ENCODE measurements at regions not wholly inside any gene's neighbourhood (a gene's known extent, or its start where the extent isn't known, plus 50 kb on each side); places are given as distances from the start of the nearest gene placed in this dataset.
A peak's percentile ranks its signal among the peaks of the same experiment; 100 is the strongest.
"Not testable (repeated sequence)": the region's sequence is repeated elsewhere in the genome, so short reads cannot be mapped to it uniquely, and the experiment has no call there.

DNA sequence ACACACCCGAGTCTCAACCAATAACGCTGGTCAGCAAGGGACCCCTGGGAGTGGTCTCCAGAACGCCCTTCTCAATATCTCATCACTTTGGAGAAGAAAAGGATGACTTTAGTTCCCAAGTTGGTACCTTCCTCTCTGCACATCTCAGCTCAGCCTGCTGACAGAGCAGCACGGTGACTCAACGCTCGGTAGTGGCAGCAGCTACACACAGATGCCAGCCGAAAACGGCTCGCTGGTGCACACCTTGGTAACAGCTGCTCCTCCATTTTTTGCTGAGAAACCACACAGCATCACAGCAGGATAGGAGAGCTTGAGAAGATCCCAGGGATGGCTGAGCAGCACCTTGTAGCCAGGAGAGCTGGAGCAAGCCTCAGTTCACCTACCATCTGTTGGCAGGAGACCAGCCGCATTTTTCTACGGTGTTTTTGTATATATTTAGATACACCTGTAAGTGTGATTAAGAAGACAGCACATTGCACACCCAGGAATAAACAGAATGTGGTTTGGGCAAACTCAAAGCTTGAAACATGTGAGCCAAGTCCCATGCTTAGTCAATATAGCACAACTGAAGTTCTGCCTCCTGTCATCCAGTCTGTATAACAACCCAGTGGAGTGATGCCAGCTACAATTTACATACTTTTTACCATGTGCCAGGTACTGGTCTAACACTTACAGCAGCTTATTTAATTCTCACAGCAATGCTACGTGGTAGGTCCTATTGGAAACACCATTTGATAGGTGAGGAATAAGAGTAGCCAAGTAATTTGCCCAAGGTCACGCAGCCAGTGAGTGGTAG lies 83.8 kb upstream of the ERCC4 start:
- peaks cover 21% of the 10 kb centered on the region for H3K27me3 Mint-ChIP-seq

GRCh38 chr16:13838401-13839190 lies 81.4 kb upstream of the ERCC4 start:
- H3K36me3 Mint-ChIP-seq (ENCODE audit: low read depth), result no peaks in the 10 kb centered on the region
- DNase-seq, result no peak
- H3K4me1 Mint-ChIP-seq (ENCODE audit: low read depth), result no peaks in the 10 kb centered on the region
- no peak overlapping the region for H3K27ac Mint-ChIP-seq
- no peaks in the 10 kb centered on the region for H3K9me3 Mint-ChIP-seq
- H3K27me3 Mint-ChIP-seq, result peaks cover 17% of the 10 kb centered on the region
- no peak overlapping the region for H3K4me3 Mint-ChIP-seq

More for the DNA sequence above, 83.8 kb upstream of the ERCC4 start:
- no peak for DNase-seq
- Mint-ChIP-seq H3K9me3 (no peaks in the 10 kb centered on the region), H3K27ac (no peak overlapping the region), H3K36me3 (ENCODE audit: low read depth) (no peaks in the 10 kb centered on the region), H3K4me3 (no peak overlapping the region), H3K4me1 (ENCODE audit: low read depth) (no peaks in the 10 kb centered on the region)

GRCh38 chr16:13839577-13839976 lies 80.4 kb upstream of the ERCC4 start:
- Mint-ChIP-seq H3K36me3 (ENCODE audit: low read depth) (no peaks in the 10 kb centered on the region), H3K27me3 (peaks cover 8% of the 10 kb centered on the region), H3K4me3 (no peak overlapping the region), H3K27ac (no peak overlapping the region), H3K4me1 (ENCODE audit: low read depth) (no peaks in the 10 kb centered on the region), H3K9me3 (no peaks in the 10 kb centered on the region)
- no peak for DNase-seq

- Mint-ChIP-seq H3K27ac (no peak overlapping the region), H3K36me3 (ENCODE audit: low read depth) (no peaks in the 10 kb centered on the region), H3K9me3 (no peaks in the 10 kb centered on the region), H3K27me3 (peaks cover 36% of the 10 kb centered on the region), H3K4me1 (ENCODE audit: low read depth) (no peaks in the 10 kb centered on the region), H3K4me3 (no peak overlapping the region)
- no peak for DNase-seq
Observed at GRCh38 chr16:13845232-13845631, 74.7 kb upstream of the ERCC4 start.

GRCh38 chr16:13848795-13849194 lies 71.2 kb upstream of the ERCC4 start:
- no peaks in the 10 kb centered on the region for H3K9me3 Mint-ChIP-seq
- H3K36me3 Mint-ChIP-seq (ENCODE audit: low read depth), result no peaks in the 10 kb centered on the region
- H3K4me3 Mint-ChIP-seq, result no peak overlapping the region
- DNase-seq, result no peak
- no peak overlapping the region for H3K27ac Mint-ChIP-seq
- H3K27me3 Mint-ChIP-seq, result peaks cover 39% of the 10 kb centered on the region
- H3K4me1 Mint-ChIP-seq (ENCODE audit: low read depth), result no peaks in the 10 kb centered on the region

DNA sequence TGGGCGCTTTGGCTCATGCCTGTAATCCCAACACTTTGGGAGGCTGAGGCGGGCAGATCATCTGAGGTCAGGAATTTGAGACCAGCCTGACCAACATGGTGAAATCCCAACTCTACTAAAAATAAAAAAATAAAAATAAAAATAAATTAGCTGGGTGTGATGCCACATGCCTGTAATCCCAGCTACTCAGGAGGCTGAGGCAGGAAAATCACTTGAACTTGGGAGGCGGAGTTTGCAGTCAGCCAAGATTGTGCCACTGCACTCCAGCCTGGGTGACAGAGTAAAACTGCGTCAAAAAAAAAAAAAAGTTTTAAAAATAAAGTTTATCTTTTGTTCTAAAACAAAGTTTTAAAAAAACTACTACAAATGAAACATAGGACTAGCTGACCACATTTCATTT lies 69.8 kb upstream of the ERCC4 start:
- not testable (repeated sequence) for DNase-seq; H3K27ac Mint-ChIP-seq; H3K36me3 Mint-ChIP-seq (ENCODE audit: low read depth); H3K4me3 Mint-ChIP-seq; H3K4me1 Mint-ChIP-seq (ENCODE audit: low read depth); H3K9me3 Mint-ChIP-seq
- H3K27me3 Mint-ChIP-seq, result peaks cover 36% of the 10 kb centered on the region

GRCh38 chr16:13852827-13853226 lies 67.1 kb upstream of the ERCC4 start:
- H3K4me1 Mint-ChIP-seq (ENCODE audit: low read depth), result no peaks in the 10 kb centered on the region
- H3K9me3 Mint-ChIP-seq, result no peaks in the 10 kb centered on the region
- no peak overlapping the region for H3K27ac Mint-ChIP-seq
- peaks cover 38% of the 10 kb centered on the region for H3K27me3 Mint-ChIP-seq
- no peaks in the 10 kb centered on the region for H3K36me3 Mint-ChIP-seq (ENCODE audit: low read depth)
- no peak overlapping the region for H3K4me3 Mint-ChIP-seq
- no peak for DNase-seq

DNA sequence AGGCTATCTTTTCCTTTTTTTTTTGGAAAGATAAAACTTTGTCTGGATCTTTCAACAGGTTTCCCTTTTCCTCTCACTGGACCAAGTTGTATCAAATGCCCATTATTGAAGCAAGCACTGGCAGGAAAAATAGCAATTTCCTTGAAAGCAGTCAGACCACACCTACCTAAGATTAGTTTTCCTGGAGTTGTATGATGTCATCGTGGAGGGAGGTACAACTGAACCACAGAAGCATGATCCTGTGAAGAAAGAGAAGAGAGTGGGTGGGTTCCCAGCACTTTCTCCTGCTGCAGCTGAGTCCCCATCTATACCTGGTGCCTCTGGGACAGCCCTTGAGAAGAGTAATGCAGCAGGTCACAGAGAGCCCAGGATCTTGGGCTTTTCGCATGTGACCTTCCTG lies 63.6 kb upstream of the ERCC4 start:
- H3K4me1 Mint-ChIP-seq (ENCODE audit: low read depth), result no peaks in the 10 kb centered on the region
- H3K9me3 Mint-ChIP-seq, result no peaks in the 10 kb centered on the region
- H3K27ac Mint-ChIP-seq, result no peak overlapping the region

GRCh38 chr16:13856811-13857511 lies 63.0 kb upstream of the ERCC4 start:
- Mint-ChIP-seq H3K4me3 (no peak overlapping the region), H3K4me1 (ENCODE audit: low read depth) (no peaks in the 10 kb centered on the region), H3K36me3 (ENCODE audit: low read depth) (no peaks in the 10 kb centered on the region), H3K9me3 (no peaks in the 10 kb centered on the region), H3K27ac (no peak overlapping the region), H3K27me3 (peaks cover 34% of the 10 kb centered on the region)
- DNase-seq, result no peak

More for the DNA sequence above, 63.6 kb upstream of the ERCC4 start:
- Mint-ChIP-seq H3K27me3 (peaks cover 37% of the 10 kb centered on the region), H3K36me3 (ENCODE audit: low read depth) (no peaks in the 10 kb centered on the region), H3K4me3 (no peak overlapping the region)
- DNase-seq, result no peak

DNA sequence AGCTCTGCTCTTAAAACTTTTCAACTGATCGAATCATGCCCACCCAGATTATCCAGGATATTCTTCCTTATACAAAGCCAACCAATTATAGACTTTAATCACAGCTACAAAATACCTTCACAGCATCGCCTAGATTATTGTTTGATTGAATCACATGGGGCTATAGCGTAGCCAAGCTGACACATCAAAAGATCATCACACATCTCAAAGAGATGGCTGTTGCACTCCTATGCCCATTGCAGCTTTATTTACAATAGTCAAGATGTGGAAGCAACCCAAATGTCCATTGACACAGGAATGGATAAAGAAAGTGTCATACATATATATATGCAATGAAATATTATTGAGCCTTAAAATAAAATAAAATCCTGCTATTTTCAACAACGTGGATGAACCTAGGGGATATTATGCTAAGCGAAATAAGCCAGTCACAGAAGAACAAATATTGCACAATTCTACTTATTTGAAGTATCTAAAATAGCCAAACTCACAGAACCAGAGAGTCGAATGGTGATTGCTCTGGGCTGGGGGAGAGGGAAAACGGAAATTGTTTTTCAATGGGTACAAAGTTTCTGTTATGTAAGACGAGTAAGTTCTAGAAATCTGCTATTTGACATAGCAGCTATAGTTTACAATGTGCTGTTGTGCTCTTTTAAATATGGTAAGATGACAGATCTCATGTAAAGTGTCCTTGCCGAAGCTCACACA lies 60.9 kb upstream of the ERCC4 start:
- H3K9me3 Mint-ChIP-seq, result peaks cover 5% of the 10 kb centered on the region
- no peak overlapping the region for H3K27ac Mint-ChIP-seq
- H3K27me3 Mint-ChIP-seq, result peaks cover 40% of the 10 kb centered on the region

GRCh38 chr16:13863075-13863765 lies 56.7 kb upstream of the ERCC4 start:
- Mint-ChIP-seq H3K4me3 (no peak overlapping the region), H3K9me3 (peaks cover 5% of the 10 kb centered on the region), H3K36me3 (ENCODE audit: low read depth) (no peaks in the 10 kb centered on the region), H3K4me1 (ENCODE audit: low read depth) (no peaks in the 10 kb centered on the region), H3K27me3 (peaks cover 30% of the 10 kb centered on the region), H3K27ac (no peak overlapping the region)
- DNase-seq, result no peak

More for the DNA sequence above, 60.9 kb upstream of the ERCC4 start:
- H3K4me1 Mint-ChIP-seq (ENCODE audit: low read depth), result no peaks in the 10 kb centered on the region
- DNase-seq, result no peak
- no peaks in the 10 kb centered on the region for H3K36me3 Mint-ChIP-seq (ENCODE audit: low read depth)
- H3K4me3 Mint-ChIP-seq, result no peak overlapping the region

- Mint-ChIP-seq H3K36me3 (ENCODE audit: low read depth) (no peaks in the 10 kb centered on the region), H3K4me3 (no peak overlapping the region), H3K4me1 (ENCODE audit: low read depth) (no peaks in the 10 kb centered on the region), H3K27me3 (peaks cover 38% of the 10 kb centered on the region), H3K9me3 (peaks cover 5% of the 10 kb centered on the region), H3K27ac (no peak overlapping the region)
- DNase-seq, result no peak
Observed at GRCh38 chr16:13864689-13865088, 55.3 kb upstream of the ERCC4 start.

DNA sequence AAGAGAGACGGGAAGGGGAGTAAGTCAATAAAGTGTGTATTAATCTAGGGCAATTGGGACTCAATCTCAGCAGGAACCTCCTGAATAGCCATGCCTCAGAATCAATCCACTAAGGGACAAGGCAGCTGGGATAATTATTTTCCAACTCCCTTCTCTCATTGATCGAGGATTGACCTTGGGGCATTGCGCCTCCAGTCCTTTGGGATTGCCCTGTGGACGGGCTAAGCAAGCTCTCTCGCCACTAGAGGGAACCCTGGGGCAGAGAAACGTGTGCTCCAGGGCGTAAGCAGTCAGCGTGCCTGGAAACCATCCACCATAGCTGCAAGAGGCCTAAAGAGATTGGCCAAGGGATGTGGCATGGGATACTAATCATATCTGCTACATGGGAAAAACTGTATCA lies 53.9 kb upstream of the ERCC4 start:
- peak; percentile 36 for DNase-seq
- Mint-ChIP-seq H3K4me3 (no peak overlapping the region), H3K27ac (no peak overlapping the region), H3K4me1 (ENCODE audit: low read depth) (no peaks in the 10 kb centered on the region), H3K36me3 (ENCODE audit: low read depth) (no peaks in the 10 kb centered on the region), H3K9me3 (peaks cover 5% of the 10 kb centered on the region), H3K27me3 (peaks cover 39% of the 10 kb centered on the region)

Data from activated T-cell treated with anti-CD3 and anti-CD28 coated beads, Interleukin-2, amount 50 U/mL, for 24 hours (primary cell).